ENCODE measurements at regions not wholly inside any gene's neighbourhood (a gene's known extent, or its start where the extent isn't known, plus 50 kb on each side); places are given as distances from the start of the nearest gene placed in this dataset.

GRCh38 chr4:3701736-3702560, 64.2 kb upstream of the ADRA2C start:
- ATAC-seq = no peak
- peaks cover 0 to 1% (median 0%) of the 10 kb centered on the region in 4 donors for H3K4me1 Mint-ChIP-seq
- peaks cover 0 to 14% (median 2%) of the 10 kb centered on the region in 3 donors for H3K36me3 Mint-ChIP-seq
- H3K27ac Mint-ChIP-seq = peak overlapping the region in 1 of 10 donors; percentile 44
- POLR2A ChIA-PET = no interaction called here
- H3K9me3 Mint-ChIP-seq = peaks cover 6 to 16% (median 11%) of the 10 kb centered on the region in 9 donors
- peak in 1 of 10 donors; percentile 45 for DNase-seq
- no peak overlapping the region for H3K4me3 Mint-ChIP-seq
- peaks cover 19 to 67% (median 36%) of the 10 kb centered on the region in 5 donors for H3K27me3 Mint-ChIP-seq

GRCh38 chr4:3701271-3701734, 64.9 kb upstream of the ADRA2C start:
- DNase-seq (peak in 1 of 10 donors; percentile 41), ATAC-seq (no peak)
- no peak overlapping the region for H3K4me3 Mint-ChIP-seq
- POLR2A ChIA-PET = no interaction called here
- H3K4me1 Mint-ChIP-seq = peaks cover 0 to 1% (median 0%) of the 10 kb centered on the region in 4 donors
- H3K9me3 Mint-ChIP-seq = peaks cover 6 to 23% (median 15%) of the 10 kb centered on the region in 9 donors
- peaks cover 0 to 15% (median 2%) of the 10 kb centered on the region in 3 donors for H3K36me3 Mint-ChIP-seq
- H3K27me3 Mint-ChIP-seq = peaks cover 22 to 73% (median 41%) of the 10 kb centered on the region in 5 donors
- H3K27ac Mint-ChIP-seq = no peak overlapping the region

DNA sequence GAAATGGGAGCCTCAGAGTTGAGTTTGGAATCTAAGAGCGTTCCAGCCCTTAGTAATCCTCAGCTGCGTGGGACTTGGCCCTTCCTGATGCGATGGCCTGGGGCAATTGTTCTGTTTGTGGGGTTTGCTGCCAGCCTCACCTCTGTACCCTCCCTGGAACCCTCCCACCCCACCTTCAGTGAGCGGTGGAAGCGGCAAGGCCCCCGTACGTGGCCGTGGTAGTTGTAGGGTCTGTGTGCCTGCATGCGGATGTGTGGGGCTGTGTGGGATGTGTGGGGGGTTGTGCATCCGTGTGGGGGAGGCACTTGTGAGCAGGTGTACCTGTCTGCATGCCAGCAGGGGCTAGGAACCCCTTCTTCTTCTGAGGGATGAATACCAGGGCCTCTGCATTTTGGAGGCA, 65.4 kb upstream of the ADRA2C start:
- POLR2A ChIA-PET = no interaction called here
- peaks cover 6 to 27% (median 16%) of the 10 kb centered on the region in 9 donors for H3K9me3 Mint-ChIP-seq
- peaks cover 23 to 69% (median 41%) of the 10 kb centered on the region in 5 donors for H3K27me3 Mint-ChIP-seq
- peaks cover 0 to 15% (median 2%) of the 10 kb centered on the region in 3 donors for H3K36me3 Mint-ChIP-seq
- no peak overlapping the region for H3K4me3 Mint-ChIP-seq
- H3K27ac Mint-ChIP-seq = no peak overlapping the region
- peaks cover 0 to 1% (median 0%) of the 10 kb centered on the region in 4 donors for H3K4me1 Mint-ChIP-seq
- DNase-seq (peak in 1 of 10 donors; percentile 30), ATAC-seq (no peak)

GRCh38 chr4:3700223-3700622, 66.0 kb upstream of the ADRA2C start:
- DNase-seq (peak in 1 of 10 donors; percentile 22), ATAC-seq (no peak)
- Mint-ChIP-seq H3K4me1 (peaks cover 0 to 1% (median 0%) of the 10 kb centered on the region in 4 donors), H3K27ac (no peak overlapping the region), H3K4me3 (peak overlapping the region in 1 of 10 donors; percentile 25), H3K36me3 (peaks cover 0 to 15% (median 2%) of the 10 kb centered on the region in 3 donors), H3K9me3 (peaks cover 6 to 27% (median 16%) of the 10 kb centered on the region in 9 donors), H3K27me3 (peaks cover 24 to 65% (median 39%) of the 10 kb centered on the region in 5 donors)
- POLR2A ChIA-PET = no interaction called here

- Mint-ChIP-seq H3K27me3 (peaks cover 26 to 65% (median 43%) of the 10 kb centered on the region in 5 donors), H3K27ac (no peak overlapping the region), H3K9me3 (peaks cover 6 to 27% (median 16%) of the 10 kb centered on the region in 9 donors), H3K36me3 (peaks cover 0 to 15% (median 2%) of the 10 kb centered on the region in 3 donors), H3K4me1 (peaks cover 0 to 1% (median 0%) of the 10 kb centered on the region in 4 donors), H3K4me3 (no peak overlapping the region)
- DNase-seq (peak in 1 of 10 donors; percentile 11), ATAC-seq (no peak)
- POLR2A ChIA-PET = no interaction called here
These were observed 66.5 kb upstream of the ADRA2C start for GRCh38 chr4:3699678-3700077.

DNA sequence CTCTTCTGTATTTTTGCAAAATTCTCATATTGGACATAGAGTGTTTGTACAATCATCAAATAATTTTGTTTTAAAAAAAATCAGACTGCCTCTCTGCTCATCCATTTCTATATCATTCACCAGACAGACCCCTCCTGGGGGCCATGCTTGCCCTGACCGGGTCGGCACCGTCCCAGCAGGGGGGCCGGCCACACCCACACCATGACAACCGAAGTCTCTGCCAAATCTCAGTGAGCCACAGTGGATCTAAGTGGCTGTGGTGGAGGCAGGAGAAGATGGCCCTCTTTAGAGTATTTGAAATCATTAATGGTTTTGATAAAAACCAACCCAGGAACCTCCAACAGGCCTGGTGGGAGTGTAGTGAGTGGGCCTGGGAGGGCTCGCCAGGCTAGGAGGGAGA, 66.9 kb upstream of the ADRA2C start:
- peaks cover 6 to 27% (median 16%) of the 10 kb centered on the region in 9 donors for H3K9me3 Mint-ChIP-seq
- H3K27me3 Mint-ChIP-seq = peaks cover 26 to 62% (median 43%) of the 10 kb centered on the region in 5 donors
- peaks cover 0 to 15% (median 2%) of the 10 kb centered on the region in 3 donors for H3K36me3 Mint-ChIP-seq
- ATAC-seq = no peak
- peak in 1 of 10 donors; percentile 19 for DNase-seq
- peaks cover 0 to 1% (median 0%) of the 10 kb centered on the region in 4 donors for H3K4me1 Mint-ChIP-seq
- no peak overlapping the region for H3K4me3 Mint-ChIP-seq
- H3K27ac Mint-ChIP-seq = no peak overlapping the region
- POLR2A ChIA-PET = no interaction called here

- POLR2A ChIA-PET = no interaction called here
- peaks cover 0 to 1% (median 0%) of the 10 kb centered on the region in 4 donors for H3K4me1 Mint-ChIP-seq
- DNase-seq (no peak), ATAC-seq (no peak)
- peaks cover 6 to 27% (median 17%) of the 10 kb centered on the region in 9 donors for H3K9me3 Mint-ChIP-seq
- peaks cover 0 to 15% (median 2%) of the 10 kb centered on the region in 3 donors for H3K36me3 Mint-ChIP-seq
- H3K27me3 Mint-ChIP-seq = peaks cover 26 to 46% (median 36%) of the 10 kb centered on the region in 5 donors
- H3K4me3 Mint-ChIP-seq = no peak overlapping the region
- peak overlapping the region in 1 of 10 donors; percentile 9 for H3K27ac Mint-ChIP-seq
These were observed 69.2 kb upstream of the ADRA2C start for GRCh38 chr4:3697033-3697432.

DNA sequence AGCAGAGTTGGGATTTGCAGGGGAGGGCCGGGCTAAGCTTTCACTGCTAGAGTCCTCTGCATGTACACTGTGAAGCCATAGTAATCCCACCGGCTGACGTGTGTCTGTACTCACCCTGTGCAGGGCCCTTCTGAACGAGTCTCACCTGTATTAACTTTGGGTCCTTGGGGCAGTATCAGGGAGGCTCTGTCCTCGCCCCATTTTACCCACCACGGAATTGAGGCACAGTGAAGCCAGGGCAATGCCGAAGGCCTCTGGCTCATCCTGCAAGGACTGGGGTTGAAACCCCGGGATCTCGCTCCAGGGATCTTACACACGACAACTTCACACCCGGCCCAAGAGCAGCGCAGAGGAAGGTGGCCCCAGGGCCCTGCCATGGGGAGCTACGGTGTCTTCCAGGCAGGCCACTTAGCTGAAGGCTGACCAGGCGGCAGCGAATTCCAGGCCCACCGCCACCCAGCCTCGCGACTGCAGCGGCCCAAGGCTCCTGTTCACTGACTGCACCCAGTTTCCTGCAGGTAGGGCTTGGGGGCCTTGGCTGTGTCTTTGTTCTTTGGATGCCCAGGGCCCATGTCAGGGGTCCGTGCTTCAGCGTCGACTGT, 75.5 kb upstream of the ADRA2C start:
- H3K9me3 Mint-ChIP-seq = peaks cover 0 to 2% (median 0%) of the 10 kb centered on the region in 9 donors
- POLR2A ChIA-PET = no interaction called here
- no peaks in the 10 kb centered on the region for H3K36me3 Mint-ChIP-seq
- H3K27ac Mint-ChIP-seq = no peak overlapping the region
- H3K27me3 Mint-ChIP-seq = peaks cover 0 to 13% (median 3%) of the 10 kb centered on the region in 5 donors
- H3K4me3 Mint-ChIP-seq = no peak overlapping the region
- no peak for ATAC-seq
- no peaks in the 10 kb centered on the region for H3K4me1 Mint-ChIP-seq
- DNase-seq = peak in 1 of 10 donors; percentile 44

GRCh38 chr4:3689576-3690550, 76.3 kb upstream of the ADRA2C start:
- ATAC-seq = no peak
- DNase-seq = peak in 1 of 10 donors; percentile 44
- H3K27ac Mint-ChIP-seq = peak overlapping the region in 1 of 10 donors; percentile 11
- POLR2A ChIA-PET = no interaction called here
- no peaks in the 10 kb centered on the region for H3K4me1 Mint-ChIP-seq
- peaks cover 0 to 15% (median 4%) of the 10 kb centered on the region in 5 donors for H3K27me3 Mint-ChIP-seq
- H3K9me3 Mint-ChIP-seq = peaks cover 0 to 2% (median 0%) of the 10 kb centered on the region in 9 donors
- no peak overlapping the region for H3K4me3 Mint-ChIP-seq
- H3K36me3 Mint-ChIP-seq = no peaks in the 10 kb centered on the region

DNA sequence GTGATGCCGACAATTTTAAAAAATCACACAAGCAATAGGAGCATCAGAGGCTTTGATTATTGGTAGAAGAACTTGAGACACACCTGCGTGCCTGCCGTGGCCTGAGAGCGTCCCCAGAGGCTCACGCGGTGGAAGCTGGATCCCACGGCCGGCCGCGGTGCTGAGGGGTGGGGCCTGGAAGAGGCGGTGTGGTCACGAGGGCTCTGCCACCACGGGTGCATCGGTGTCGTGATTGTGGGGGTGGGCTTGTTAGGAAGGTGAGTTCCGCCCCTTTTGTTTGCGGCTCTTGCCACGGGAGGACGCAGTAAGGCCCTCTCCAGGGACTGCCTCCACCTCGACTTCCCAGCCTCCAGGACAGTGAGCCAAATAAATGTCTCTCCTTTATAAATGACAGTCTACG, 77.2 kb upstream of the ADRA2C start:
- DNase-seq (peak in 1 of 10 donors; percentile 37), ATAC-seq (no peak)
- Mint-ChIP-seq H3K36me3 (no peaks in the 10 kb centered on the region), H3K9me3 (peaks cover 0 to 2% (median 0%) of the 10 kb centered on the region in 9 donors), H3K27ac (no peak overlapping the region), H3K4me3 (no peak overlapping the region), H3K27me3 (peaks cover 0 to 21% (median 9%) of the 10 kb centered on the region in 5 donors), H3K4me1 (peaks cover 0 to 1% (median 0%) of the 10 kb centered on the region in 4 donors)
- POLR2A ChIA-PET = no interaction called here

DNA sequence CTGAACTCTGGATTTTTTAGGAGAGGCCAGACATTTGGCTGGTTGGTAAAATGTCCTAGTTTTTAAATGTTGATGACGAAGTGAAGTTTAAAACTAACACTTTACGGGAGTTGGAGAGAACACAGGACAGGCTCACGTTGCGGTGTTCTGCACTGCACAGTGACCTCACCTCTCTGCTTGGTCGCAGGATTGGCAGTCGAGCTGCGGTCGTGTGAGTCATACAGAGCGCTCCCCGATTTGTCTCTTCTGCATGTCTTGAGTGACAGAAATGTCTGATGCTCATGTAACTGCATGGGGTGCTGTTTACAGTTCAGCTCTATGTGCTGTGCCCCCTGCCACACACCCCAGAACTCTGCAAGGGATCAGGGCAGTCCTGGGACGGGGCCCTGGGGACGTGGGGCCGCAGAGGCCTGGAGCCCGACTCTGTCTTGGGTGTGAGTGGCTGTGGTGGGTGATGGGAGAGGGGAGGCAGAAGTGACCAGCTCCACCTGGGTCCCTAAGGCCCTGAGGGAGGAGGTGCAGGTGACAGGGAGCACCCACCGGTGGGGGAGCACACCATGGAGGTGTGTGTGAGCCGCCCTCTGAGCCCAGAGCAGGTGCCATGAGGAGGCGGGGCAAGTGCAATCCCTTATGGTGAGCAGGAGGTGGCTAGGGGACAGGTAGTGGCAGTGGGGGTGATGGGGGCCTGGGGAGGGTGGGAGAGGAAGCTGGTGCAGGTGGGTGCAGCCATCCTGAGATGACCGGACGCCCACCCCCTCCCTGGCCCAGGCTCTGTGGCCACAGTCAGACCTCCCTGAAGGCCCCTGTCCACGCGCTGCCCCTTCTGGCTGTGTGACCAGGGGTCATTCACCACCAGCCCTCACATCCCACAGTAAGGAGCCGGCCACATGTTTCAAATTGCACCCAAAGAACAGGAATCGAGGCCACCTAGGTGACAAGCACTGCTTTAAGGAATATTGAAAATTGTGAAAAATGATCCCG, 77.9 kb upstream of the ADRA2C start:
- Mint-ChIP-seq H3K4me3 (no peak overlapping the region), H3K27ac (peak overlapping the region in 1 of 10 donors; percentile 81), H3K4me1 (peaks cover 0 to 1% (median 0%) of the 10 kb centered on the region in 4 donors), H3K27me3 (peaks cover 0 to 27% (median 13%) of the 10 kb centered on the region in 5 donors), H3K36me3 (no peaks in the 10 kb centered on the region), H3K9me3 (peaks cover 0 to under 1% (median 0%) of the 10 kb centered on the region in 9 donors)
- ATAC-seq = no peak
- peak in 1 of 10 donors; percentile 38 for DNase-seq
- POLR2A ChIA-PET = no interaction called here
